Tongue (tissue), 1 donor: ENCODE measurements at regions not wholly inside any gene's neighbourhood (a gene's known extent, or its start where the extent isn't known, plus 50 kb on each side); places are given as distances from the start of the nearest gene placed in this dataset.

Source experiments
- DNase-seq: peaks from one replicate; pipeline ENCODE4 v3.0.0-alpha.2; 2015

- DNase-seq: no peak
Measured at GRCh38 chr3:194928831-194929577, 243.3 kb downstream of the FAM43A start.

DNA sequence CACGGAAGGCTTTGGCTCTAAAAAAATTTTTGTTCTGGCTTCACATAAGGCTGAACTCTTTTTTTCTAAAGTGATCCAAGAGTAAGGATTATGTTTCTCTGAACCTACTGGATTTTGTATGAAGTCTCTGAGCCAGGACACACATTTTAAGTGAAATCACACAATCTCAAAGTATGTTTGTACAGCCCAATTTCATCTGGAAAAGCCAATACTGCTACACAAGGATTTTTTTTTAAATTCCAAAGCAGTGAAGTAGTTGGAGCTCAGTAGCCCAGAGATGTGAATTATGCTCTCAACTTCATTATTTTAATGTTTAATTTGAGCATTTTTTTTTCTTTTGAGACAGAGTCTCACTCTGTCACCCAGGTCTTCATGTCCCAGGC, 243.9 kb downstream of the FAM43A start:
- no peak for DNase-seq

DNA sequence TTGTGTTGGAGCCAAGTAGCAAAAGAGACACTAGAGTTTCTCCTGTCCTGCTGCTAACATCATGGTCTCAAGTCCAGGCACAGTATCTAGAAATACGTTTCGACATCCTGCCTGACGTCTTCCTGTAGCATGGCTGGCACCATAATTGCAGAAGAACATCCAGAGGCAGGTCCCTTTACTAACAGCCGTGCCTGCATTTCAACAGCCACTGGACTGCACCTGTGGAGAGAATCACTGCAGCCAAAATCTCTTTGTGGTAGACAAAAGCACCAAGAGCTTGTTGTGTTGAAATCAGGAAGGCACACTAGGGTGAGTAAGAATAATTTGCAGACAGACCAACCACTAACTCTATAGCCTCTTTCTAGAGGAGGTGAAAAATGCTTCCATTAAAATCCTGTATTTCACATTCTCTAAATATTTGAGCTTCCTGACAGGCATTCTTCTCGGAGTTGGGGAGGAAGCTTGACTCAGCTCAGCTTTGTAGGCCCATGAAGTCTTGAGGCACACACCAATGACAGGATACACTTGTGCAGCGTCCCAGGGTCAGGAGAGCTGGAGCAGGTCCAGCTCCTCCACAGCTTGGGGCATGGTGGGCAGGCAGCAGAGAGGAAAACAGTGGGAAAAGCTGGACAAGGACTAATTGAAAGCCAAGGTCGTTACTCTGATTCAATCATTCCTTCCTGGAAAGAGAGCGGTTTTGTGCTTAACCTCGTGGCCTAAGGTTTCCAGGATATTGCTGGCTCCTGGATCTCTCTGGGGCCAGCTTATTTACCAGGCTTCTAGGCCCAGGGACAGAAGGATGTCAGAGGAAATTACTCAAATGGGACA, 244.9 kb downstream of the FAM43A start:
- no peak for DNase-seq

DNA sequence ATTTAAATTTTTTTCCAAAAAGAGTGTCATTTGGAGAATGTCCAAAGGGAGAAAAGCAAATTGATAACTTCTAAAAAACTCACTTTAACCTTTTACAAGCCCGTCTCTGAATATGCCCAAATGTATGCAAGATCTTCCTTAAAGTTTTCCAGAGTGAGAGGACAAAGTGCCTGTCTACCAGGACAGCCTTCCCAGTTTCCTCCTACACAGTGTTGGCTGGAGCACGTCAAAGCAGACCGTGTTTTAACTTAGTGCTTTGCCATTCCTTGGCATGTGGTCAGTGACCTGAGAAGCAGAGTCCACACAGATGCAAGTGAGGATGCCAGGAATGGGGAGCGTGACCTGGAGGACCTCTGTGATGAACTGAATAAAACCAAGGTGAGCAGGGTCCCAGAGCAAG, 245.7 kb downstream of the FAM43A start:
- DNase-seq: no peak

DNA sequence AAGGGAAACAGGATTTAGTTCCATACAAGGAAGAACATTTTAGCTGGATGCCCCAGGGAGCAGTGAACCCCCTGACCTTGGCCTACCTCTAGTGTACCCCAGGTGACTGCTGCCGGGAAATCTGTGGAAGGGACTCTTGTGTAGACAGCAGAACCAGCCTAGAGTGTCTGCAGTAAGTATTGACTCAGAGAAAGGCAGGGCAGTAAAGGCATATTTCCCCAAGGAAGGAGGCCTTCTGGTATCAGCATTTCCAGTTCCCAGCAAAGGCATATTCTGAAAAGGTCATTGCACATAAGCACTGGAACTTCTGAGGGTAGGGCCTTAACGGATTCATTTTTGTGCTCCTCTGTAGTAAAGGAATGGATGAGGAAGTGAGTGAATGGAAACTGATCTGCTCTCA, 246.2 kb downstream of the FAM43A start:
- DNase-seq: no peak

- DNase-seq: no peak
Measured at GRCh38 chr3:194933465-194933864, 247.8 kb downstream of the FAM43A start.

- no peak for DNase-seq
Measured at GRCh38 chr3:194935061-194935460, 249.4 kb downstream of the FAM43A start.

DNA sequence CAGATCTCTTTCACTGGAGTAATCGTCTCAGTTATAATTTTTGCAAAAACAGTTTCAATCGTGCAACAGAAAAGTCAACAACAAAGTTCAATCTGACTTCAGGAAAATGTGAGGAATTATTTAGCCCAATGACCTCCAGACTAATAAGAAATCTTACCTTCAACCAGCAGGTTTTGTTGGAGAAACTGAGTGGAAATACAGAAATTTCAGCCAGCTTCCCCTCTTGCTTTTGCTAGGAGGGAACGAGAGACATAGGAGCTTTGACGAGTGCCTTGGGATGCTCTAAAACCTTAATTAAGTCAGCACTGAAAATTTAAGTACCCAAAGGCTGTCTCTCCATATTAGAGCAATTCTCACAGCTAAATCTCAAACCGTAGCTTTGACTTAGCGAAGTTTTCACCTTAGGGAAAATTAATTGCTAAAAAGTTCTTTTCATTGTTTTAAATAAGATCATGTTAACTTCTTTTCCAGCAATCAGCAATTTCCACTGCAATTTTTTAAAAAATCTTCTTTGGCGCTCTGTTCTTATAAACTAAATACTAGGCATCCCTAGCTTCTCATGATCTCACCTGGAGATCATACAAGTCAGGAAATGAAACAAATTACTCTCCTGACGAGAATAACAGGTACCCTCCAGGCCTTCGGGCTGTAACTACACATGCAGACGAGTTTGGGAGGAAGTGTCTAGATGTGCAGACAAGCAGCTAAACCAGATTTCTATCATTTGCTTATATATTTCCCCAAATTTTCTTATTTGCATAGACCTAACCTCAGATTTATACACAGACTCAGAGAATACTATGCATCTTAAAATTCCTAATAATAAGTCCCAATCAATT, 250.2 kb downstream of the FAM43A start:
- no peak for DNase-seq

GRCh38 chr3:194936659-194937058, 251.0 kb downstream of the FAM43A start:
- no peak for DNase-seq

- no peak for DNase-seq
Measured at GRCh38 chr3:194937144-194937543, 251.5 kb downstream of the FAM43A start.

DNA sequence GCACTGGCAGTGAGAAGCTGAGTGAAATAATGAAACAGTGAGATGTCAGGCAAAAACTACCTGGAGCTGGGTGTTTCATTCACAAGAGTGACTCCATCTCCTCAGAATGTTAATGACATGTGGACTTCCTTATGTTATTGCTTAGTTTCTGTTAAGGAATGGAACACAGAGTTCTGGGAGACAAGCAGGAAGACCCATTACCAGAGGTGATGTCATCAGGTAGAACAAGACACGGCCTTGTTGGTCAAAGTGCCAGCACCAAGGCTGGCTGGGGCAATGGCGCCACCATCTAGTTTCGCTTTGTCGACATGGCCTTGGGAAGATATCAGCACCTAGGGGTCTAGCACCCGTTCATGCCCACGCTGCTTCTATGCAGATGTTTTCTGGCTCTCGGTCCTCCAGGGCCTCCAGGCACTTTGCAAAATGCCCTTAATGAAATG, 252.2 kb downstream of the FAM43A start:
- no peak for DNase-seq

- DNase-seq: no peak
Measured at GRCh38 chr3:194938845-194939531, 253.3 kb downstream of the FAM43A start.

DNA sequence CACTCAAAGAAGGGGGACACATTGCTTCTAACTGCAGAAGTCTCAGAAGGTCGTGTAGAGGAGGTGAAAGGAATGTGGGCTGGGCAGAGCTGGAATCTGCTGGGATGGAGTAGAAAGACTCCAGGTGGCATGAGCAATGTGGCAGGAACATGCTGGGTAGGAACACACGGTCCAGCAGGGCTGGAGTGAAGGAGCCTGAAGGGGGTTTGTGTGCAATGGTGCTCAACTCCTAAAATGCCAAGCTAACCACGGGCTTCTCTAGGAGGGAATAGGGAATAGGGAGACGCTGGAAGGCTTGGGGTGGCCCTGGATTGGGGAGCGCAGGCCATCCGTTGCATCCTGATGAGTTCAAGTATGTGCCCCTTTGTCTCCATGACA, 253.8 kb downstream of the FAM43A start:
- DNase-seq: no peak

GRCh38 chr3:194939949-194940770, 254.5 kb downstream of the FAM43A start:
- no peak for DNase-seq

- DNase-seq: no peak
Measured at GRCh38 chr3:194941360-194941955, 255.8 kb downstream of the FAM43A start.

DNA sequence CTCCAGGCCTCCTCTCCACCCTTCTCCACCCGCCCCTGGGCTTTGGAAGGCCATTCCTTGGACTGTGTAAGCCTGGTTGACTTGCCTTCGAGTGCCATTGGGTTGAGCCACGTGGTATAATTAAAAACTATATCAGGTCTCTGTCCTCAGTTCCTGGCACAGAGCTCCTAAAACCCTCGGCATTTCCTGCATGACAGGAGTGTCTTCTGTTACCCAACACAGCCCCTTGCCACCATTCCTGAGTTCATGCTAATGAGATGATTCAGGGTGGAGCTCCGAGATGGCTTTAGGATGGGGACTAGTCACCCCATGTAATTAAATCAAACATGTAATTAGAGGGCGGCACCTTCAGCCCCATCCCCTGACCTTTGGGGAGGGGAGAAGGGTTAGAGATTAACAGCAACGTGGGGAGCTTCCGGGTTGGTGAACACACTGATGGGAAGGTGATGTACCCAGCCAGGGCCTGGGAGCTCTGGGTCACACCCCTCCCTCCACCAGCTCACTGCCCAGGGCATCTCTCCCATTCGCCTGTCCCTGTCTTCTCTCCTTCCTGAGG, 256.4 kb downstream of the FAM43A start:
- no peak for DNase-seq

- no peak for DNase-seq
Measured at GRCh38 chr3:194944526-194944925, 258.8 kb downstream of the FAM43A start.

DNA sequence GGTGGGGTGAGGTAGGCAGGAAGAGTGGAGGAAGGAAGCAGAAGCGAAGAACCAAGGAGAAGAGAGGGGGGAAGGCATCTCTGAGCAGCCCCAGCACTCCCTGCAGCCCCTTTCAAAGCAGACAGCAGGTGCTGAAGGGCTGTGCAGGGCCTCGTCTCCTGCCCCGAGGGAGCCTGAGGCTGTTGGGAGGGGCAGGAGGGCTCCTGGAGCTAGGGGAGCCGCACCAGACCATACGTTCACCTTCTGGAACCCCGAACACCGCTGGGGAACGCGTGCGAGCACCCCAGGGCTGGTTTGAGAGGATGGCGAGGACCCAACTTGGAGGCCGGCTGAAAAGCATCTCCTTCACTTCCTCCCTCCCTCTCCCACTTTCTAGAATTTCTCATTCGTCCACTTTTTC, 259.8 kb downstream of the FAM43A start:
- DNase-seq: no peak

DNA sequence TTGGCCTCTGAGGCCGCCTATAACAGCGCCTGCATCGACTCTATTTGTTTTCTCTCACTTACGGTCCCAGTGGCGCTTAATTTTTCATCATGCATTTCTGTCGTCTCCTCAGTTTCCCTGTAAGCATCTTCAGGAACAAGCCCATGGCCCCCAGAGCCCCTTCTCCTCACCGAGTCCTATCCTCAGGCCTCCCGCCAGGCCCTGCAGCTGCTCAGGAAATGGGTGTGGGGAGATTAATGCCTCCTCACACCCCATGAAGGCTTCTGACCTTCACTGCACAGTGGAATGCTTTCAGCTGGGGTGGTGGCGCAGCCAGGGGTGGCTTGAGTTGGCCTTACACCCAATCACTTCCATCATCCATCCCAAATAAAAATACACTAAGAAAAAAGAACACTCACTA, 260.4 kb downstream of the FAM43A start:
- DNase-seq: no peak

- DNase-seq: no peak
Measured at GRCh38 chr3:194949592-194949991, 263.9 kb downstream of the FAM43A start.
